Common myeloid progenitor, CD34-positive (primary cell): ENCODE measurements at regions not wholly inside any gene's neighbourhood (a gene's known extent, or its start where the extent isn't known, plus 50 kb on each side); places are given as distances from the start of the nearest gene placed in this dataset.

ENCODE experiments used
- CTCF ChIA-PET: fragments of 350-600 bp; sonication (Branson Sonifier 250); formaldehyde crosslinking; loops from one replicate; lab custom pipeline; 2021; ENCODE audit warnings: antibody characterized with exemption; lab: Charles Lee
- POLR2A ChIA-PET: fragments of 350-600 bp; sonication (Branson Sonifier 250); formaldehyde crosslinking; loops from one replicate; lab custom pipeline; 2021; ENCODE audit warnings: antibody characterized with exemption; lab: Charles Lee
- DNase-seq, 3 donors: peaks; one replicate each; pipeline versions ENCODE4 v3.0.0 to v3.0.0-alpha.2; 2013
- H3K27ac ChIP-seq, 2 experiments: 1 replicate in 1 of 2; 2 replicates in 1 of 2; pipeline ENCODE4 v1.7.0; 2013; ENCODE audit warnings: inconsistent platforms in 2 of 2, low read length in 2 of 2, mild to moderate bottlenecking in 2 of 2, low read depth in 1 of 2, moderate library complexity in 1 of 2; ENCODE audit not compliant: severe bottlenecking in 2 of 2, insufficient read depth in 1 of 2, poor library complexity in 1 of 2
- H3K27me3 ChIP-seq, 5 experiments: replicated peaks in 2 of 5; 1 replicate in 3 of 5; 2 replicates in 2 of 5; pipeline versions ENCODE4 v1.6.1 to v1.7.0; 2013; ENCODE audit warnings: low read length in 4 of 5, mild to moderate bottlenecking in 2 of 5, moderate library complexity in 2 of 5, inconsistent platforms in 1 of 5; ENCODE audit not compliant: insufficient read depth in 5 of 5, control insufficient read depth in 4 of 5
- H3K36me3 ChIP-seq, 4 experiments: 1 replicate in 2 of 4; 2 replicates in 2 of 4; pipeline versions ENCODE4 v1.6.1 to v1.7.0; 2013; ENCODE audit warnings: low read length in 3 of 4, control low read depth in 1 of 4, mild to moderate bottlenecking in 1 of 4; ENCODE audit not compliant: control insufficient read depth in 4 of 4, insufficient read depth in 4 of 4
- H3K4me1 ChIP-seq, 4 experiments: 1 replicate in 3 of 4; 2 replicates in 1 of 4; pipeline versions ENCODE4 v1.6.1 to v1.7.1; 2013; ENCODE audit warnings: low read length in 3 of 4, mild to moderate bottlenecking in 3 of 4, control low read depth in 1 of 4, inconsistent platforms in 1 of 4, moderate library complexity in 1 of 4; ENCODE audit not compliant: control insufficient read depth in 4 of 4, insufficient read depth in 4 of 4; ENCODE audit errors: control extremely low read depth in 1 of 4
- H3K4me3 ChIP-seq, 7 experiments: 1 replicate in 4 of 7; 2 replicates in 3 of 7; pipeline versions ENCODE4 v1.5.1 to v1.7.0; 2013; ENCODE audit warnings: mild to moderate bottlenecking in 7 of 7, low read length in 6 of 7, moderate library complexity in 6 of 7, inconsistent platforms in 2 of 7, low read depth in 2 of 7, control low read depth in 1 of 7; ENCODE audit not compliant: insufficient read depth in 4 of 7, control insufficient read depth in 1 of 7; ENCODE audit errors: extremely low read depth in 1 of 7
- H3K9me3 ChIP-seq, 5 experiments: 1 replicate in 4 of 5; 2 replicates in 1 of 5; pipeline versions ENCODE4 v1.6.1 to v1.7.1; 2013; ENCODE audit warnings: low read length in 4 of 5, mild to moderate bottlenecking in 2 of 5, inconsistent platforms in 1 of 5, low read depth in 1 of 5, moderate library complexity in 1 of 5; ENCODE audit not compliant: control insufficient read depth in 4 of 5, insufficient read depth in 2 of 5; ENCODE audit errors: control extremely low read depth in 1 of 5
- WGBS: methylation state at CpG from one replicate; pipeline ENCODE4 v1.1.5; 2013; ENCODE audit not compliant: insufficient coverage; 5-methylcytosine and 5-hydroxymethylcytosine counted together

DNA sequence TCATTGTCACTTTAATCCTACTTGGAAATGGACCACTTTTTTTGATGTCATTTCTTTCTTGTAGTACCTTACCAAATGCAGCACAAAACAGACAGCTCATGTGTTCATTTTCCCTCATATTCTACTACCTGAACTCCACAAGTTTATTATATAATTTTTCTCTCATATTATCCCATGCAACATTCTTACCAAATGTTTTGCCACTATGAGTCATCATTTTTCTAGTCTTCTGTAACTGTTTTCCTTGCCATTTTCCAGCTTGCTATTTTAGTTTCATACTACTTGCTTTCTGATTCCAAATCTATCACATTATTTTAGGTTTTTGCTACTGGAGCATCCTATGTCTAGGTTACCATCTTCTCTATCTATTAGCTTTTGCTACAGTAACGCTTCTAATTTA, 332.7 kb downstream of the ZFHX3 start:
- ChIA-PET CTCF (no interaction called here), POLR2A (no interaction called here)

DNA sequence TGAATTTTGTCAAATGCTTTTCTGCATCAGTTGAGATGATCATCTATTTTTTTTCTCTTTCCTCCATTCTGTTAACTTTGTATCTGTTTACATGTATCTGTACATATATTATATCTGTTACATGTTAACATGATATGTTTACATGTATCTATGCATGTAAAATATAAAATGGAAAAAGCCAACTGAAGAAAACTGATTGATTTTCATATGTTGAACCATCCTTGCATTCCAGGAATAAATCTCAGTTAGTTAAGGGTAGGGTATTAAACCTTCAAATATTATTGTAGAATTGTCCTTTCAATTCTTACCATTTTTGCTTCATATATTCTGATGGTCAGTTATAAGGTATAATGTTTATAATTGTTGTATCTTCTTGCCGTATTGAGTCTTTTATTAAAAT, 336.1 kb downstream of the ZFHX3 start:
- ChIA-PET POLR2A (no interaction called here), CTCF (no interaction called here)
- Histone ChIP-seq H3K27me3 (no peaks in the 10 kb centered on the region), H3K36me3 (peaks cover 0 to 4% (median 1%) of the 10 kb centered on the region in 4 experiments), H3K4me1 (no peaks in the 10 kb centered on the region), H3K9me3 (peaks cover 3 to 34% (median 4%) of the 10 kb centered on the region in 5 experiments), H3K27ac (no peak overlapping the region), H3K4me3 (no peak overlapping the region)
- no CpG with 5 or more reads among the region's 1 CpG for WGBS
- DNase-seq: peak in 1 of 3 donors; percentile 7

More for the DNA sequence above, 332.7 kb downstream of the ZFHX3 start:
- no peak overlapping the region for H3K4me3 ChIP-seq
- H3K4me1 ChIP-seq: no peaks in the 10 kb centered on the region
- peaks cover 0 to 23% (median 4%) of the 10 kb centered on the region in 5 experiments for H3K9me3 ChIP-seq
- no peak overlapping the region for H3K27ac ChIP-seq
- no peaks in the 10 kb centered on the region for H3K27me3 ChIP-seq
- H3K36me3 ChIP-seq: peaks cover 0 to 4% (median 1%) of the 10 kb centered on the region in 4 experiments
- no peak for DNase-seq
- no CpG with 5 or more reads among the region's 1 CpG for WGBS

- POLR2A ChIA-PET: no interaction called here
- no peaks in the 10 kb centered on the region for H3K27me3 ChIP-seq
- 93% methylated on average over 4 of the region's 5 CpGs for WGBS
Observed at GRCh38 chr16:72705801-72706200, 342.1 kb downstream of the ZFHX3 start.

DNA sequence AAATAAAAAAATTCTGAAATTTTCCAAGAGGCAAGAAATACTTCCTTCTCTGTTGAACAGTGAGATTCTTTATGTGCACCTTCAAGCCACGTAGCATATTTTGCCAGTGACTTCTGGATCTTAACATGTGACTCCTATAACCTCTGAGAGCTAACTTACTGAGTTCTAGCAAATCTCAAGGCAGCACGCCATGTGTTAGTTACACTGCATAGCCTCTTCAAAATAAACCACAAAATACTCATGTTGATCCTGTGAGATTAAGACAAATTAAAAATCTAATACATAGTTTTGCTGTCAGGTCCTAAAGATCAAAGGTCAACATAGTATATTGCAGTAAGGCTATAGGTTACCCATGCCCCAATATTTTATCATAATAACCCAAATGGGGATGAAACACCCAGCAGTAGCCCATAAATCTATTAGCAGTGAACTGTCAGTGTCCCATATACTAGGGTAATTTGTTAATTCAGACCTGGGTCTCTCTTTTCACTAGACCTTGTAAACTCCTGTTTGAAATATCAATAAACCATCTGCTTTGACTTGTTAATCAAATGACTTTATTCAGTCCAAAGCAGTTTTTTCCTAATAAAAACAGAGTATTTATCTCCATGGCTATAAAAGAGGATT, 343.1 kb downstream of the ZFHX3 start:
- no peaks in the 10 kb centered on the region for H3K4me1 ChIP-seq
- DNase-seq: no peak
- no peak overlapping the region for H3K27ac ChIP-seq
- ChIA-PET POLR2A (no interaction called here), CTCF (no interaction called here)
- H3K27me3 ChIP-seq: no peaks in the 10 kb centered on the region
- H3K36me3 ChIP-seq: no peaks in the 10 kb centered on the region
- 100% methylated on average over 2 of the region's 2 CpGs for WGBS
- peaks cover 0 to 10% (median 1%) of the 10 kb centered on the region in 5 experiments for H3K9me3 ChIP-seq
- H3K4me3 ChIP-seq: no peak overlapping the region

More at GRCh38 chr16:72705801-72706200, 342.1 kb downstream of the ZFHX3 start:
- CTCF ChIA-PET: no interaction called here
- no peak overlapping the region for H3K4me3 ChIP-seq
- H3K9me3 ChIP-seq: peaks cover 0 to 12% (median 2%) of the 10 kb centered on the region in 5 experiments
- no peaks in the 10 kb centered on the region for H3K36me3 ChIP-seq
- no peaks in the 10 kb centered on the region for H3K4me1 ChIP-seq
- no peak overlapping the region for H3K27ac ChIP-seq
- no peak for DNase-seq

GRCh38 chr16:72689851-72690250, 358.1 kb downstream of the ZFHX3 start:
- H3K36me3 ChIP-seq: no peaks in the 10 kb centered on the region
- WGBS: no CpG with 5 or more reads among the region's 2 CpGs
- peaks cover 0 to 4% (median 0%) of the 10 kb centered on the region in 5 experiments for H3K9me3 ChIP-seq
- H3K4me1 ChIP-seq: no peaks in the 10 kb centered on the region
- CTCF ChIA-PET: no interaction called here
- no peaks in the 10 kb centered on the region for H3K27me3 ChIP-seq
- H3K4me3 ChIP-seq: no peak overlapping the region
- POLR2A ChIA-PET: no interaction called here
- no peak overlapping the region for H3K27ac ChIP-seq
- DNase-seq: no peak

- WGBS: no CpG with 5 or more reads among the region's 2 CpGs
- no peak for DNase-seq
- no peak overlapping the region for H3K27ac ChIP-seq
- POLR2A ChIA-PET: no interaction called here
- H3K36me3 ChIP-seq: no peaks in the 10 kb centered on the region
- H3K9me3 ChIP-seq: peaks cover 0 to 13% (median 3%) of the 10 kb centered on the region in 5 experiments
- no peaks in the 10 kb centered on the region for H3K27me3 ChIP-seq
- CTCF ChIA-PET: no interaction called here
- no peak overlapping the region for H3K4me3 ChIP-seq
- no peaks in the 10 kb centered on the region for H3K4me1 ChIP-seq
Observed at GRCh38 chr16:72680732-72681131, 367.2 kb downstream of the ZFHX3 start.

DNA sequence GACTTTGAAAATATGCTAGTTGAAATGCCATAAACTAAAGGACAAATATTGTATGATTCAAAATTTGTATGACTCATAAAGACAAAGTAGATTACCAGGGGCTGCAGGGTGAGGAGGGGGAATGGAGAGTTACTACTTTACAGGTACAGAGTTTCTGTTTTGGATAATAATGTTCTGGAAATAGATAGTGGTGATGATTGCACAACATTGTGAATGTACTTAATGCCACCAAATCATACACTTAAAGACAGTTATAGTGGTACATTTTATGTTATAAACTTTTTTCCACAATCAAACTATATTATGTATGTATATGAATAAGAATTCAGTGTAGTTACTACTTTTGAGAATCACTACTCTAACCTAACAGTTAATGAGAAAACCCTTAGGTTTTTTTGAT, 368.1 kb downstream of the ZFHX3 start:
- H3K4me3 ChIP-seq: no peak overlapping the region
- H3K27me3 ChIP-seq: no peaks in the 10 kb centered on the region
- DNase-seq: no peak
- POLR2A ChIA-PET: no interaction called here
- H3K27ac ChIP-seq: no peak overlapping the region
- H3K4me1 ChIP-seq: no peaks in the 10 kb centered on the region
- CTCF ChIA-PET: no interaction called here
- peaks cover 0 to 13% (median 3%) of the 10 kb centered on the region in 5 experiments for H3K9me3 ChIP-seq
- H3K36me3 ChIP-seq: no peaks in the 10 kb centered on the region
